ENCODE measurements at regions not wholly inside any gene's neighbourhood (a gene's known extent, or its start where the extent isn't known, plus 50 kb on each side); places are given as distances from the start of the nearest gene placed in this dataset.

DNA sequence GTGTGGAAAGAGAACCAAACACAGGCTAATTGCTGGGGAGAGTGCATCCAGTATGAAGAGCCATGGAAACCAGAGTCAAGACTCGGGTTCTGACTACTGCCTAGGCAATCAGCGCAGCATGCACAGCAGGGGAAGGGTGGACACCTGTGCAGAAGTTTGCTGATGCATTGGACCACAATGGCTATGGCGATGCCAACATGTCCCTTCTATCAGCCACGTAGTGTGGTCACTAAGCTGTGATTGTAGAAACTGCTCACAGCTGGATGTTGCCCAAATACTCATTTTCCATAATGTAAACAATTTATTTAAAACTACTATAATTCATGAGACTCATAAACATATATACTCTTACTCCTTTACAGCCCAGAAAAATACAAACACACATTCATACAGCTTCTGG, 1718.2 kb downstream of the EFNB2 start:
- no peak overlapping the region for H3K4me3 ChIP-seq (ENCODE audit: low read depth, low read length)
- DNase-seq (ENCODE audit: low read depth), result no peak

DNA sequence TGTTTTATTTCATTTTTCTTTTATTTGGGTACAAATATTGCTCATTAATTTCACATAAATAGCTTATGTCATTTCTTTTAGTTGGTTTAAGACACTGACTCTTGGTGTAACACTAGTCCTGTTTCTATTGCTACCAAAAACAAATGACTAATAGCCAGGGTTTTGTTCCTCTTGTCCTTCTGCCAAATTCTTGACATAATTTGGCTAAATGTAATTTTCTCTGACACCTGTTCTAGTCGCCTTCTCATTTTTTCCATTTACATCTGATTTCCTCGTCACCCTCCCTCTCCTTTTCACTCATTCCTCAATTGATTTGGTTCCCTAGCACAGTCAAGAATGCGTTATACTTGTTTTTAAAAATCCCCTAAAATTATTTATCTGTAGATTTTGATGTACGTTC, 1718.7 kb downstream of the EFNB2 start:
- DNase-seq (ENCODE audit: low read depth), result no peak
- no peak overlapping the region for H3K4me3 ChIP-seq (ENCODE audit: low read depth, low read length)

DNA sequence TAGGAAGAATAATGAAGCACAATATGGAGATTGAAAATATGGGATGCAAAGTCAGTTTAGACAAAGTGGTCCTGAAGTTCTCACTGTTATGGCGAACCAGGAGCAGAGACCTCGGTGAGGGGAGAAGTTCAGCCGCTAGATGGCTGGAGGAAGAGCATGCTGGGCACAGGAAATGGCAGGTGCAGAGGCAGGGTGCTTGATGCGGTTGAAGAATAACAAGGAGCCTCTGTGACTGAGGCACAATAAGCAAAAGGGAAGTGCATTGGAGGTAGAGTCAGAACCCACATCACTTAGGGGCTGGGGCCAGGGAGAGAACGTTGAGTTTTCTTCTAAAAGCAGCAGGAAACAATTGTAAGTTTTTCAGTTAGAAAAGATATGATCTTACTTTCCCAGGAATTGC, 1725.2 kb downstream of the EFNB2 start:
- H3K4me3 ChIP-seq (ENCODE audit: low read depth, low read length), result no peak overlapping the region
- DNase-seq (ENCODE audit: low read depth), result no peak

DNA sequence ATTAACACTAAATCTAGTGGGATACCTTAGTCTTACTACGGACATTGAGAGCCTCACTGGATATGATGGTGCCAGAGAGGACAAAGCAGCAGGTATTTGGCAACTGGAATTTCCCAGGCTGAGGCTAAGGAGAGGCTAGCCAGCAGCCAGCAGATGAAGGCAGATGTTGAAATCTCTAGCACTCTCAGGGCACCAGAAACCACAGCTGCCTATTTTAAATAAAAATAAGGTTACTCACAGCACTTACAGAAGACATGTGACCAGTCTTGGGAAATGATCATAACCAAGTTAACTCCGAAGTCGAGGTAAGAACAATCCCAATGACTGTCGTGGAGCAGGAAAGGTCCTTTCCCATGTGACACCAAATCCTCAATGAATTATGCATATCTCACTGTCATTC, 1726.0 kb downstream of the EFNB2 start:
- H3K4me3 ChIP-seq (ENCODE audit: low read depth, low read length), result no peak overlapping the region
- peak; percentile 42 for DNase-seq (ENCODE audit: low read depth)

DNA sequence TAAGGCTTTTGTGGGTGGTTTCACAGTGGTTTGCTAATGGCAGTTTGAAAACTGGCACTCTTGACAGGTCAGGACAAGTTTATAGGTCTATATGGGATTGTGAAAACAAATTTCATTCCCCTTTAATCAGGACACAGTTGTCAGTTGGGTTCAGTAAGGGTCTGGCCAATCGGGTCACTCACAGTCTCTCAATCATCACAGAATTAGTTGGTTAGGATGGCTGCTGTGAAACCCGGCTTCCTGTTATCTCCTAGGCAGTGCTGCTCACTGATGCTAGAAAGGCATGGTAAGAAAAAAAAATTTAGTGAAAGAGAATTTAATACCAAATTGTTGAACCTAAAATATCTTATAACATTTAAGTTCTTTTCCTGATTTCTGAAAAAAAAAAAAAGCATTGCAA, 1730.1 kb downstream of the EFNB2 start:
- DNase-seq (ENCODE audit: low read depth), result no peak
- no peak overlapping the region for H3K4me3 ChIP-seq (ENCODE audit: low read depth, low read length)

DNA sequence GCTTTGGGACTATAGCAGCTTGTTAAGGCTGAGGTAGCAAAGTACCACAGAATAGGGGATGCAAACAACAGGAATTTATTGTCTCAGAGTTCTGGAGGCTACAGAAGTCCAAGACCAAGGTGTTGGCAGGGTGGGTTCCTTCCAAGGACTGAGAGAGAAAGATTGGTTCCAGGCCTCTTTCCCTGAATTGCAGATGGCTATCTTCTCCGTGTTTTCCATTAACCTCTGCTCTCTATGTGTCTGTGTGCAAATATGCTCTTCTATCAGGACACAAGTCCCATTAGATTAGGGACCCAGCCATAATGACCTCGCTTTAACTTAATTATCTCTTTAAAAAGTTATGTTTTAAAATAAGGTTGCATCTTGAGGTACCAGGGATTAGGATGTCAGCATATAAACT, 1732.9 kb upstream of the SLC10A2 start:
- H3K4me3 ChIP-seq (ENCODE audit: low read depth, low read length), result no peak overlapping the region
- DNase-seq (ENCODE audit: low read depth), result no peak

DNA sequence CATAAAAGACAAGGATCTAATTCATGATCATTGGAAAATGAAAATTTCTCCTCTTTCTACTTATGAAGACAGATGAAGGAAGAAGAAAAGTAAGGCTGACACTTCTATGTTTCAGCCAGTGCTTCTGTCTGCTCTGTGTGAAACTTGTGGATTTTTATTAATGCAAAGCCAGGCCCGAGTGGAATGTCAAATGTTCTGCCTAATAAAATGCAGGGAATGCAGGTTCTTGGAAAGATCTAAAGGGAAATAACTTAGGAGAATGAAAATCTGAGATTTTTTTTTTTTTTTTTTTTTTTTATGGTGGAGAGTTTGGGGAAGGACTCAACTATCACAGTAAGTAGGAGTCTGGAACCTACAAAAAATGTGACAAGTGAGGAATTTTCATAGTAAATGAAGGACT, 1732.3 kb upstream of the SLC10A2 start:
- H3K4me3 ChIP-seq (ENCODE audit: low read depth, low read length), result no peak overlapping the region
- no peak for DNase-seq (ENCODE audit: low read depth)

DNA sequence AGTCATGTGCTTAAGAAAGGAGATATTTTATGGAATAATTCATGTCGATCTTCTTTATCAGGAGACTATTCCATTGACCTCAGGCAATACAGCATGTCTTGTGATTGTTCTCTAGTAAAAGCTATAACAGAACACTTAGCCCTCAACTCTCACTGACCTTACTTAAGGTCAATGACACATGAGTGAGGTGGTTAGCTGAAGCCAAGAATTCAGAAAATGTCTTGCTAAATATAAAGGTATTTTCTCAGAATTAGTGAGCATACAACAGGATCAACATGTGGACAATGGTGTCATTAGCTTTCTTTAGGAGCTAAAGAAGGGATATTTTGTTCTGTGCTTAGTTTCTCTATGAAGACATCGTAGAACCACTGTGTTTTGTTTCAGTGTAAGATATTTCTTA, 1730.4 kb upstream of the SLC10A2 start:
- H3K4me3 ChIP-seq (ENCODE audit: low read depth, low read length), result no peak overlapping the region
- no peak for DNase-seq (ENCODE audit: low read depth)

DNA sequence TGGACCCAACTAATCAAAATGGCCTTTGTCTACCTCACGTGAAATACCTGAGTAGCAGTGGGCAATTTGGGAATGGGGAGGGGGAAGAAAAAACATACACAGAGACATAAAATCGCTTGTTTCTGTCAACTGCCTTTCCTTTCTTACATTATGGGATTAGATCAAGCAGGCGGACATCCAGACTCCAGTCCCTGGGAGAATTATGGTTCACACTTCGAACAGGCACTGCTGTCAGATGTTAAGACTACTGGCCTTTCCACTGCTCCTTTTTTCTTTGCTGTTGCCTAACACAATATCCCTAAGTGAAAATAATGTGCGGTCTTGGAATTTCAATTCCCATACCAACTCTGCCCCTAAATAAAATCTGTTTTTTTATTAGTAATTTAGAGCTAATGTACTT, 1719.7 kb upstream of the SLC10A2 start:
- DNase-seq (ENCODE audit: low read depth), result no peak
- no peak overlapping the region for H3K4me3 ChIP-seq (ENCODE audit: low read depth, low read length)

DNA sequence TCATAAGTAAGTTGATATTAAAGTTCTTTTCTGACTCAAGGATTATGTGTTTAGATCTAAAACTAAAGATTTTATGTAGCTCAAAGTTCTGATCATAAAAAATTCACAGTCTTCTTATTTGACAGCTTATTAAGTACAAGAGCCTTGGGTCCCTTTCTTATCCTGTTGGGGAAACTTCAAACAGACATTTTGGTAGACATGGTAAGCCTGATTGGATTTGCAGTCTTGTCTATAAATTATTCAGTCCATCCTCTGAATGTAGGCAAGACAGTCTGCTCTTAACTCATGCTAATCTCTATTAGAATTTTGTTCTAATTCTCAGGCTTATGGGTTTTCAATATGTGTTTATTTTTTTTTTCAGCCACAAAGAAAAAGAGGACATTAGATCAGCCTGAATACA, 1718.7 kb upstream of the SLC10A2 start:
- DNase-seq (ENCODE audit: low read depth), result no peak
- no peak overlapping the region for H3K4me3 ChIP-seq (ENCODE audit: low read depth, low read length)

DNA sequence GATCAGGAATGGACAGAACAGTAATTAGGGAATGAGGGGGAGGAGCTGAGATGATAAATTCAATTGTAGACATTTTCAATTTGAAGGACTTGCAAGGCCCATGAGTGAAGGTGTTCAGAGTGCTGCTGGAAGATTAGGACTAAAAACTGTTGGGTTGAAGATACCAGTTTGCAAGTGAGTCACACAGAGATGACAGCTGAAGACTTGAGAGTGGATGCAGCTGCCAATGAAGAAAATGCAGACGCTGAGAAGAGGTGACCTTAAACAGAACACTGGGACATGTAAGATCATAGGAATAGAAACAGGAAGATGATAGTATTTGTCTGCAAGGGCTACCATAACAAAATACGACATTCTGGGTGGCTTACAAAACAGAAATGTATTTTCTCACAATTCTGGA, 1716.5 kb upstream of the SLC10A2 start:
- no peak for DNase-seq (ENCODE audit: low read depth)
- no peak overlapping the region for H3K4me3 ChIP-seq (ENCODE audit: low read depth, low read length)

DNA sequence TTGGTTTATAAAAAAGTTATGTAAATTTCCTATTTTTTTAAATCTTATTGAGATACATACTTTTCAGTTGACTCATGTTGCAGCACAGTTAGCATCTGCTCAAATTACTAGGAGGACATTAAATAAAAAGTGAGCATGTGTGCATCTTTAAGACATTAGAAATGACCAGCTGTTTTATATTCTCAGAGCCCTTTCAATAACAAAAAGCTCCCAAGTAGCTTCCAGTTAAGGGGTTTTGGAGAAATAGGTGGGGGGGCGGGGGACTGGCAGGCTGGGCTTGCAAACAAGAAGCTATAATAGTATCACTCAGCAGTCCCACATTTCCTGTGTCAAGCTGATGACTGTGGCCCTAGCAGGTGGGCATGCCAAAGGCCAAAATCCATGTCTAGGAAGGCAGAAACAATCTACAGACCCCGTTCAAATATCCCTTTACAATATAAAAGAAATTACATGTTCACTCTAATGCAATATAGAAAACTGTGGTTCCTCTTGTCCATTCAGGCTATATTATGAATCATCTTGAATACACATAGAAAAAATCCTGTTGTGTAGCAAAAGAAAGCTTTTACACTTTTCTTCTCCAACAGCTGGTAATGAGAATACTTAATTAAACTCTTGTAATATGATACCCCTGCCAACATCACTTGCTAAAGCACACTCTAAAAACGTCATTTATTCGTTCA, 1713.2 kb upstream of the SLC10A2 start:
- no peak overlapping the region for H3K4me3 ChIP-seq (ENCODE audit: low read depth, low read length)
- DNase-seq (ENCODE audit: low read depth), result peak; percentile 43

DNA sequence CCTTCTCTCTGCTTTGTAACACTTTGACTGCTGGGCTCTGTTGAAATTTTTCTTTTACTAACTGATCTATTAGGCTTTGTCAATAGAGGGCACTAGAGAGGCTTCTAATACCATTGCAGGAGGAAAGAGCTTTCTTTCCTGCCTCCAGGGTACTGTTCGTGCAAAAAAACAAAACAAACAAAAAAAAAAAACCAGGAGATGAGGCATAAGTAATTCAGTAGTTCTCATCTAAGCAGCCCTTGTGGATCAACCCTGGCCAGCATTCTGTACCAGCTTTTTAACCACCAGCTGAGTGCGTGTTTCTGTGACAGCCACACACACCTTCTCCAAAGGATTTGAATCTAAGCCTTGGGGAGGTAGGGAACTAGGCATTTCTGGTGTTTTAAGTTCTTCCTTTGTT, 1707.6 kb upstream of the SLC10A2 start:
- no peak overlapping the region for H3K4me3 ChIP-seq (ENCODE audit: low read depth, low read length)
- no peak for DNase-seq (ENCODE audit: low read depth)

DNA sequence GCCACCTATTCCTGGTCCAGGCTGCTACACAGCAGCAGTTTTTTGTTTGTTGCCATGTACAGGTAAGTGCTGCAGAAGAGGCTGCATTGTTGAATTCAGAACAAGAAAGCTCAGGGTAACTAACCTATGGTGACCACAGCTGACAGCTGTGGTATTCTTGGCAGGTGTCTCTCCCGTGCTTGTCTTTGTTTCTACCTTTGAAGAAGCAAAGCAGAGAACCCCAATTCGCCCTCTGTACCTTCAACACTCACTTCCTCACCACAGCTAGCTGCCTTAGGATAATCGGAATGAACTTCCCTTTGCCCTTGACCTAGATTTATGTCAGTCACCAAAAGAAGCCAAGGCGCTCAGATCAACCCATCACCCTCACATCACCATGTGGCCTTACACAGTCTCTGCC, 1703.3 kb upstream of the SLC10A2 start:
- DNase-seq (ENCODE audit: low read depth), result no peak
- H3K4me3 ChIP-seq (ENCODE audit: low read depth, low read length), result no peak overlapping the region

DNA sequence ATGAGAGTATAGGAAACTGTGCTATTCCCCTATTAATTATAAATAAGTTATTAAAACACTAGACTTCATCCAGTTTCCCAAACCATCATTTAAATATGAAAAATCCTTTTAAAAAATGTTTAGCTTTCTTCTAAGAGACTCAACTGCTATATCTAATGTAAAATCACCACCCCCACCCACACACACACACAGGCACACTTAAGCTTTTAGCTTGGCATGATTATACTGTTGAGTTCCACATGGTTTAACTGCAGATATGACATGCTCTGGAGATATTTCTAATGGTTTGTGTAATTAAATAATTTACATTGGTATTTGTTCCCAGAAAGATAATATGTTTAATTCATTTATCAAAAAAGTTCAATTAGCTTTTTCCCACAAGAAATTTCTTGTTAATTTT, 1700.1 kb upstream of the SLC10A2 start:
- DNase-seq (ENCODE audit: low read depth), result no peak
- no peak overlapping the region for H3K4me3 ChIP-seq (ENCODE audit: low read depth, low read length)

DNA sequence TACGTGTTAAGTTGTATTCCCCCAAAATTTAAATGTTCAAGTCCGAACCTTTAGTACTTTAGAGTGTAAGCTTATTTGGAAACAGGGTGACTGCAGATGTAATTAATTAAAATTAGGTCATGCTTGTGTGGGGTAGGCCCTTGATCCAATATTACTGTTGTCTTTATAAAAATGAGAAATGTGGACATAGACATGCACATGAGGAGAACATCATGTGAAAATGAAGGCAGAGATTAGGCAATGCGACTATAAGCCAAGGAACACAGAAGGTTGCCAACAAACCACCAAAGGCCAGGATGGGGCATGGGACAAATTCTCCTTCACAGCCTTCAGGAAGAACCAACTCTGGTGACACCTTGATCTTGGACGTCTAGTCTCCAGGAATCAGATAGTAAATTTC, 1698.4 kb upstream of the SLC10A2 start:
- no peak overlapping the region for H3K4me3 ChIP-seq (ENCODE audit: low read depth, low read length)
- no peak for DNase-seq (ENCODE audit: low read depth)

DNA sequence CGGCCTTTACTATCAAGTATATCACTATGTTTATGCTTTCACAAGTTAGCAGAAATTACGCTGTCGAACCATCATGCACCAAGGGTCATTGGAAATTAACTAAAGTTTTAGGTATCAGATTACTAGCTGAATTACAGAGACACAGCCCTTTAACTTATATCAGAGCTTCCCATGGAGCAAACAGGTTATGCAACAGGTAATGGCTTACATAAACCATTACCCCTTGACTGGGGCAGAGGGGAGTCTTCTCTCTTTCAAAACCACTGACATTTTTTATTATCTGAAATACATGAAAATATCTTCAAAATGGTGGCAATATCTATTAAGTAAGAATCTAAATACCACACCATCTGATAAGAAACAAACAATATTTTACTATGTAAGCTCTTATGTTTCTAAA, 1692.9 kb upstream of the SLC10A2 start:
- no peak overlapping the region for H3K4me3 ChIP-seq (ENCODE audit: low read depth, low read length)
- no peak for DNase-seq (ENCODE audit: low read depth)

DNA sequence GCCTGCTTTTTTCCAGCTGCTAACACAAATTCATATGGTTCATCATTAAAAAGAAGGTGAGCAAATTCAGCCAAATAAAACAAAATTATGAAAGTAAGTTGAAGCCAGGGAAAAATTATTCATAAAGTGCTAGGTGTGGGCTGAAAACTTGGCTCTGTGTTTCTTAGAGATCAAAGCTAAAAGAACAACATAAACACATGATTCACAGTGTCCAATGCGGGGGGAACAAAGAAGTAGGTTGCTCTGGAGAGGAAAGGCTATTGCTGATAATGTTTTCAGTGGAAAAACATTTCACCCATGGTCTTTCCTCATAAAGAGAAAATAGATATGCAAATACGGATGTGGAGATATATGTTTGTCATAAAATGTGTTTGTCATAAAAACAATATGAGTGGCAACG, 1691.5 kb upstream of the SLC10A2 start:
- DNase-seq (ENCODE audit: low read depth), result no peak
- H3K4me3 ChIP-seq (ENCODE audit: low read depth, low read length), result no peak overlapping the region

DNA sequence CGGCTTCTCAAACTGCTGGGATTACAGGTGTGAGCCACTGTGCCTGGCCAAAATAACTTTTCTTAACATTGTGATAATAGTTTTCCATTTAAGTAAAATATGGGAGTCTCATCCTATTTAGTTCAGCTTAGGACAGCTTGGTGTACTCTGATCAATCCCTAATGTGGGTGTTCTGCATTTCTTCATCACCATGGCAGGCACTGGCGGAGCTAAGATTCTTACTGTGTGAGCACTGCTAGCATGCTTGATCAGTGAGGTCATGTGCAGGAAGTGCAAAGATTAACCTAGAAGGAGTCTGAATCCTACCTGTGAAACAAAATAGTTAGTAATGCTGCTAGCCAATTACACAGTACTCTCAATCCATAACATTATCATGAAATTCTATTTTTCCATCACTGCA, 1684.2 kb upstream of the SLC10A2 start:
- H3K4me3 ChIP-seq (ENCODE audit: low read depth, low read length), result no peak overlapping the region
- peak; percentile 17 for DNase-seq (ENCODE audit: low read depth)

DNA sequence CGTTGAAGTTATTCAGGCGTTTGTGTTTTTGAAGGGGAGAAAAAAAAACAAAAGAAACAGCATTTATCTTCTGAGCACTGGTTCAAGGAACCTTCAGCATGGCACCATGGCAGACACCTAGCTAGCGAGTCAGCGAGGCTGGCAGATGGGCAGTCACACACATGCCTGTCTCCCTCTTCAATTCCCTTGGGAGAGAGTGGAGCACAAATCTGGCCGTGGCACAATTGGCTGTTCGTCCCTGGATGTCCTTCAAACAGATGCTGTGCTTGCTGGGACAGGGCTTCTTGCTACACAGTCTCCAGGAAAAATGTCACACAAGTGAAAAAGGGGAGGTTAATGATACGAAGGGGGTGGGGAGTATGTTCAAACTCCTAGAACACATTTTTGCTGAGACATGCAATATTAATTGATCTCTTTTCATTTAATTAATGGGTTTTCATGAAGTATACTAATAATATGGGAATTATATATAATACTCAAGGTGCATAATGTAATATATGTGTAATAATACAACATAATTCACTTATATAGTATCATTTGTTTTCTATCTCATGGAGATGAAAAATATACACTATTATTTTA, 1674.5 kb upstream of the SLC10A2 start:
- no peak for DNase-seq (ENCODE audit: low read depth)

DNA sequence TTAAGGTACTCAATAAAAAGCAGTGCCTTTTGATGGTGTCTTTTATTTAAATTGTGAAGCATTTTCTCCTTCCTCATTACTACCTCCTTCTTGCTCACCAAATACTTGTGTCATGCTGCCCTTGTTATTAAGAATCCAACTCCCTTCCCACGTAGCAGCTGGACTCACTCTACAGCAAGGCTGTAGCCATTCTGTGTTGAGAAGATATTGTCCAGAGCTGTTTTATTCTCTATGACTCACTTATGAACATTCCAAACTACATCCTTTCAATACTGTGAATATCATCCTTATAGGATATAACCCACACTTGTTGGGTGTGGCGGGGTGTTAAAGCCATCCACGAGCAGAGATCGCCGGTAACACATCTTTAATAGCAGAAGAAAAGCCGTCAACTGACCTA, 1671.5 kb upstream of the SLC10A2 start:
- H3K4me3 ChIP-seq (ENCODE audit: low read depth, low read length), result no peak overlapping the region
- DNase-seq (ENCODE audit: low read depth), result peak; percentile 9

More for the DNA sequence above, 1674.5 kb upstream of the SLC10A2 start:
- H3K4me3 ChIP-seq (ENCODE audit: low read depth, low read length), result no peak overlapping the region

DNA sequence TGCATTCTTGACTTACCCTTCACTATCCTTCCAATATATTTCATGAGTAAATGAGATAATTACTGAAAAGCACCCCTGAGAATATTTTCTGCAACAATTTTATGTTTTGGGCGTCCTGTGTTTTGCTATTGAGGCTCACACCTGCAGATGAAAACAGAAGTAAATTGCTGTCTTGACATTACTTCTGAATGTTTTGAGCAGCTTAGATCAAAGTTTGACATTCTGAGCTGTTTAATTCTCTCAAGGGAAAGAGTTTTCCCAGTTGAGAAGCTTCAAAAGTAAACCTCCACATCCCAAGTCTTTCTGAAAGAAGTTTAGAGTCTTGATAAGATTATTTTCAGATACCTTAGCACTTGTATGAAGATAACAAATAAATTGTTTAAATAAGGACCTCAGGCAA, 1667.2 kb upstream of the SLC10A2 start:
- DNase-seq (ENCODE audit: low read depth), result no peak
- no peak overlapping the region for H3K4me3 ChIP-seq (ENCODE audit: low read depth, low read length)

All from skeletal muscle cell (primary cell).